Activated naive CD4-positive, alpha-beta T cell treated with anti-CD3 and anti-CD28 coated beads, Interleukin-2, amount 10 ng/mL, durations not matched to agents 7 days and 5 days (primary cell): ENCODE measurements at regions not wholly inside any gene's neighbourhood (a gene's known extent, or its start where the extent isn't known, plus 50 kb on each side); places are given as distances from the start of the nearest gene placed in this dataset.
"Not testable (repeated sequence)": the region's sequence is repeated elsewhere in the genome, so short reads cannot be mapped to it uniquely, and the experiment has no call there.

Experiments used
- CTCF ChIA-PET: fragments of 350-600 bp; sonication (Branson Sonifier 250); formaldehyde crosslinking; loops from one replicate; lab custom pipeline; 2021; ENCODE audit warnings: antibody characterized with exemption; lab: Charles Lee
- DNase-seq: peaks from one replicate; pipeline ENCODE4 v3.0.0-alpha.2; 2020
- H3K27ac Mint-ChIP-seq: one replicate; pipeline ENCODE4 v1.8.0; 2021; ENCODE audit warnings: mild to moderate bottlenecking, moderate library complexity, mixed read lengths
- H3K27me3 Mint-ChIP-seq: one replicate; pipeline ENCODE4 v1.8.0; 2021; ENCODE audit warnings: mild to moderate bottlenecking, mixed read lengths
- H3K36me3 Mint-ChIP-seq: one replicate; pipeline ENCODE4 v1.8.0; 2021; ENCODE audit warnings: mixed read lengths
- H3K4me1 Mint-ChIP-seq: one replicate; pipeline ENCODE4 v1.8.0; 2021; ENCODE audit warnings: mixed read lengths
- H3K4me3 Mint-ChIP-seq: one replicate; pipeline ENCODE4 v1.8.0; 2021; ENCODE audit warnings: mild to moderate bottlenecking, moderate library complexity, mixed read lengths
- H3K9me3 Mint-ChIP-seq: one replicate; pipeline ENCODE4 v1.8.0; 2021; ENCODE audit warnings: mixed read lengths

DNA sequence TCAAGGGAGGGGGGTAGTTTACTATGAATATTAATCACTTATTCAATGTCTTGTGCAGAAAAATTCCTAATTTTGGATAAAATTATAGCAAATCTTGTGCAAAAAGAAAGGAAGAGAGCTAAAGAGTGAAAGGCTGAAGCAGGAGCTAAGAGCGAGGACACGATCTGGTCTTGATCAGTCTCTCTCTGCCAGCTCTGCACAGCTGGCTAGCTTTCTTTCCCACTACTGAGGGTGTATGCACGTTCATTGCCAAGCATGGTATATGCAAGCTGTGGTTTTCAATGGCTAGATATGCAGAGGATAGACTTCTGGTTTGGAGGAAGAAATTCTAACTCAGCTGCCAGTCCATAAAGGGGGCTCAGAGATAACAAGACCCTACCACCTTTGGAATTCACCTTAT lies 297.3 kb downstream of the CYRIA start:
- DNase-seq: no peak
- no peak overlapping the region for H3K4me3 Mint-ChIP-seq
- H3K4me1 Mint-ChIP-seq: no peaks in the 10 kb centered on the region
- H3K27me3 Mint-ChIP-seq: no peaks in the 10 kb centered on the region
- CTCF ChIA-PET: no interaction called here
- H3K9me3 Mint-ChIP-seq: no peaks in the 10 kb centered on the region
- H3K36me3 Mint-ChIP-seq: no peaks in the 10 kb centered on the region
- H3K27ac Mint-ChIP-seq: no peak overlapping the region

DNA sequence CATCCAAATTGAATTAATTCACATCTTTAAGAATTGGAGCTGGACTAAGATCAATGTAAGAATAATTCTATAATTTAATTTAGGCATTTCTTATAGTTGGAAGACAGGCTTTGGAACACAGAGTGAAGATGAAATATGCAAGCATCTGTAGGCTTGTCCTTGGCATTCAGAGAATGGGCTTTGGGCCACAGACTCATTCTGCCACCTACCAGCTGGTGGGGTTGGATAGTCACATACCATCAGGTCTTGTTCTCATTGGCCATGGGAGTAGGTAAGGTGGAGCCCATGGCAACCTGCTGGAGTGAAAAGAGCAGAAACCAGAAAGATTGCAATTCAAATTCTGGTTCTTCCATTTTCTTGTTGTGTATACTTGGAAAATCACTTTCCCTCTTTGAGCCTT lies 300.3 kb downstream of the CYRIA start:
- Mint-ChIP-seq H3K36me3 (no peaks in the 10 kb centered on the region), H3K4me1 (no peaks in the 10 kb centered on the region), H3K27ac (no peak overlapping the region), H3K27me3 (no peaks in the 10 kb centered on the region), H3K9me3 (no peaks in the 10 kb centered on the region), H3K4me3 (no peak overlapping the region)
- no peak for DNase-seq
- CTCF ChIA-PET: no interaction called here

DNA sequence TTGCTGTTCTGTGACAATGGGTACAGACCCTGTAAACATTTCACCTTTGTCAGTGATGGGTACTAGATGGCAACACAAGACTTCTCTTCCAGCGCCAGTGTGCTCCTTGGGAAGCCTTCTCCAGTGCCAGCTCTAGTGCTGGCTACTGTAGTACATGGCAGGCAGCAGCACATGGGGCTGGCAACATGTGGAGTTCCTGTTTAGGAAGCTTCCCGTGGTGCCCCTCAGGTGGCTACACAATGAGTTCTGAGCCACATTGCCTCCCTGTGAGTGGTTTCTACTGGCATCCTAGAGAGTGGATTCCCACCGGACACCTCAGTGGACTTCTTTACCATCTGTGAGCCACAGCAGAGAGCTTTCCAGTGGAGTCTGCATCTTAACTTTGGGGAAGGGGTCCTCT lies 302.1 kb downstream of the CYRIA start:
- Mint-ChIP-seq H3K36me3 (no peaks in the 10 kb centered on the region), H3K27ac (no peak overlapping the region), H3K4me1 (no peaks in the 10 kb centered on the region), H3K9me3 (no peaks in the 10 kb centered on the region), H3K4me3 (no peak overlapping the region), H3K27me3 (no peaks in the 10 kb centered on the region)
- CTCF ChIA-PET: interaction anchor here (1.3 kb wide), 1 partner anchor 75 kb away, joined by 4 read pairs; no protein-coding TSS in a partner anchor
- DNase-seq: no peak

DNA sequence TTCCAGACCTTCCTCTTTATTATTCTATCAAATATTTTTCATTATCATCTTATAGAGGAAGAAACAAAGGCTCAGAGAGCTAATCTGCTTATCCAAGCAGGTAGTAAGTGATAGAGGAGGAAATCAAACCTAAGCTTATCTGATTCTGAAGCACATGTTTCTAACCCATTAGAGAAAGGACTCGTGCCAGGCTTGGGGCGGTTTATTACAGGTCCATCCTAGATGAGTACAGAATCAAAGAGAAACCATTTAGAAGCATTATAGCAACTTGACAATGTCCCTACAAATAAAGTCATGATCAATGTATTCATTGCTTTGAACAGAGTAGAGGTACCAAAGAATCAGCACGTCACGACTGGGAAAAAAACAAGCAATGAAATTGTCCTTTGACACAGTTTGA lies 303.0 kb downstream of the CYRIA start:
- no peaks in the 10 kb centered on the region for H3K4me1 Mint-ChIP-seq
- H3K27ac Mint-ChIP-seq: no peak overlapping the region
- no peaks in the 10 kb centered on the region for H3K9me3 Mint-ChIP-seq
- H3K27me3 Mint-ChIP-seq: no peaks in the 10 kb centered on the region
- CTCF ChIA-PET: interaction anchor here (1.3 kb wide), 1 partner anchor 76 kb away, joined by 4 read pairs; no protein-coding TSS in a partner anchor
- no peak for DNase-seq
- H3K36me3 Mint-ChIP-seq: no peaks in the 10 kb centered on the region
- no peak overlapping the region for H3K4me3 Mint-ChIP-seq

DNA sequence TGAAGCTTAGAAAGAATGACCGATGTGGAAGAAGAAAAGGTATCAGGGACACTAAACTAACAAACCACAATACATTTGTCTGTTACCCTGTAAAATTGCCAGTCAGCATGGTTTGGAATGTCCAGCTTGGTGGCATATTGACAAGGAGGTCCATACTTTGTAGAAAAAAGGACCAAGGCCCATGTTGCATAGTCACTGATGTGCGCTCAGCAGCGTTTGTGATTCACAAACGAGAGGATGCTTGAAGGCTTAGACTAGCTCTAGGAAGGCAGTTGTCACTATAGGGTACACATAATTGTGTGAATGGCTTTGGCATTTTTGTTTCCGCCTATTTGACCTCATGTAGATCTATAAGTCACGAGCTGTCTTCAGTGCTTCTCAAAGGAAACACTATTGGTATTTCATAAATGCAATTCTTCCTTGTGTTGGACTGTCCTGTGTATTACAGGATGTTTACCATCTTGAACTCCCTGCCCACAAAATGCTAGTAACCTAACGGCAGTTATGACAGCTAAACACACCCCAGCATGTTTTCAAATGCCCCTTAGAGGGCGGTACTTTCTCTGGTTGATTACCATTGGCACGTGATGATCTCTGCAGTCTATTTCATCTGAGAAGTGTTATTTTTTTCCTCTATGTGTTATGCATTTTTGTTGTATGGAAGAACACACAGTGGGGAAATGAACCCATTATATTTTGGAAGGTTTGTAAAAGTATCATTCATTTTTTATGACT lies 304.2 kb downstream of the CYRIA start:
- H3K4me1 Mint-ChIP-seq: no peaks in the 10 kb centered on the region
- H3K27me3 Mint-ChIP-seq: no peaks in the 10 kb centered on the region
- H3K27ac Mint-ChIP-seq: no peak overlapping the region
- H3K36me3 Mint-ChIP-seq: no peaks in the 10 kb centered on the region
- CTCF ChIA-PET: no interaction called here
- no peak for DNase-seq
- no peaks in the 10 kb centered on the region for H3K9me3 Mint-ChIP-seq
- no peak overlapping the region for H3K4me3 Mint-ChIP-seq

DNA sequence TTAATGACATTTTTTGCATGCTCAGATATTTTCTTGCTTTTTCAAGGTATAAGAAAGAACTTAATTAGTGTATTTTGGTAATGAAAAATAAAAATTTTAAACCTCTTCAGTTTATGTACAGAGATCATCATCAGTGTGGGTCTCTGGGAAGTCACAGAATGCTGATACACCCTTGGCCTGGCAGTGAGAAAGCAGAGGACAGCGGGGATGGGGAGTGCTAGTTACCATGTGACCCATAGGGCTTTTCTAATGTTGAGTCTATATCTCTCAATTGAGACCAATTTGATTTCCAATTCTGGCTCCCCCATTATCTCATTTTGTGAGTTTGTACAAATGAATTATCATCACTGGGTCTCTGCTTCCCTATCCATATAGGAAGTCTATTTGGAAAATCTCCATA lies 305.7 kb downstream of the CYRIA start:
- Mint-ChIP-seq H3K27me3 (no peaks in the 10 kb centered on the region), H3K36me3 (no peaks in the 10 kb centered on the region), H3K4me3 (no peak overlapping the region), H3K27ac (no peak overlapping the region), H3K4me1 (no peaks in the 10 kb centered on the region), H3K9me3 (no peaks in the 10 kb centered on the region)
- CTCF ChIA-PET: no interaction called here
- DNase-seq: no peak

DNA sequence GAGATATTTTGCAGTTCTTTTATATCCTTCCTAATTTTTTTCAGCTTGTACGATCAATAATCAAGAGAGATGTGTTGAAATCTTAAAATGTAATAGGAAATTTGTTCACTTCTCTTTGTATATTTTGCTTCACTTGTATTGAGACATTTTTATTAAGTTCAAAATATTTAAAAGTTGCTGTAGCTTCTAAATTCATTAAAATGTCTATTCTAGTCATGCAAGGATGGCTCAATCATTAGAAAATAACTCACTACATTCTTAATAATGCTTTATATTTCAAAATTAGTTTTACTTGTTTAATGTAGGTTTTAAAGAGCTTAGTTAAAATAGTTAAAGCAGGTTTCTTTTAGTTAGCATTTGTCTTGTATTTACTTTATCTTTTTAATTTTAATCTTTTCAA lies 308.4 kb downstream of the CYRIA start:
- Mint-ChIP-seq H3K27me3 (no peaks in the 10 kb centered on the region), H3K4me1 (no peaks in the 10 kb centered on the region), H3K9me3 (peaks cover 1% of the 10 kb centered on the region), H3K4me3 (no peak overlapping the region), H3K27ac (no peak overlapping the region), H3K36me3 (no peaks in the 10 kb centered on the region)
- CTCF ChIA-PET: no interaction called here
- DNase-seq: no peak

DNA sequence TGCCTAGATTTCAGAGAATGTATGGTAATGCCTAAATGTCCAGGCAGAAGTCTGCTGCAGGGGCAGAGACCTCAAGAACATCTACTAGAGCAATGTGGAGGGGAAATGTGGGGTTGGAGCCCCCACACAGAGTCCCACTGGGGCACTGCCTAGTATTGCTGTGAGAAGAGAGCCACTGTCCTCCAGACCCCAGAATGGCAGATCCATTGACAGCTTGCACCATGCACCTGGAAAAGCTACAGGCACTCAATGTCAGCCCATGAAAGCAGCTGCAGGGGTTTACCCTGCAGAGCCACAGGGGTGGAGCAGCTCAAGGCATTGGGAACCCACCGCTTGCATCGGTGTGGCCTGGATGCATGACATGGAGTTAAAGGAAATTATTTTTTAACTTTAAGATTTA lies 314.1 kb downstream of the CYRIA start:
- no peaks in the 10 kb centered on the region for H3K27me3 Mint-ChIP-seq

DNA sequence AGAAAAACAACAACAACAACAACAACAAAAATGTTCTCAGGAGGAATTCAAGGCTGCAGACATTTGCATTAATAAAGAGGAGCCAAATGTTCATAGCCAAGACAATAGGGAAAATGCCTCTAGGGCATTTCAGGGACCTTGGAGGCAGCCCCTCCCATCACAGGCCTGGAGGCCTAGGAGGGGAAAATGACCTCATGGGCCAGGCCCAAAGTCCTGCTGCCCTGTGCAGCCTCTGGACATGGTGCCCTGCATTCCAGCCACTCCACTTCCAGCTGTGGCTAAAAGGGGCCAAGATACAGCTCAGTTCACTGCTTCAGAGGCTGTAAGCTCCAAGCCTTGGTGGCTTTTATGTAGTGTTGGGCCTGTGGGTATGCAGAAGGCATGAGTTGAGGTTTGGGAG lies 314.5 kb downstream of the CYRIA start:
- Mint-ChIP-seq H3K9me3 (peaks cover 11% of the 10 kb centered on the region), H3K36me3 (no peaks in the 10 kb centered on the region), H3K27me3 (no peaks in the 10 kb centered on the region), H3K4me3 (no peak overlapping the region), H3K4me1 (no peaks in the 10 kb centered on the region), H3K27ac (no peak overlapping the region)
- DNase-seq: no peak
- CTCF ChIA-PET: no interaction called here

More for the DNA sequence above, 314.1 kb downstream of the CYRIA start:
- no peak overlapping the region for H3K4me3 Mint-ChIP-seq
- H3K9me3 Mint-ChIP-seq: peaks cover 11% of the 10 kb centered on the region
- no peaks in the 10 kb centered on the region for H3K4me1 Mint-ChIP-seq
- no peaks in the 10 kb centered on the region for H3K36me3 Mint-ChIP-seq
- no peak for DNase-seq
- CTCF ChIA-PET: no interaction called here
- no peak overlapping the region for H3K27ac Mint-ChIP-seq

DNA sequence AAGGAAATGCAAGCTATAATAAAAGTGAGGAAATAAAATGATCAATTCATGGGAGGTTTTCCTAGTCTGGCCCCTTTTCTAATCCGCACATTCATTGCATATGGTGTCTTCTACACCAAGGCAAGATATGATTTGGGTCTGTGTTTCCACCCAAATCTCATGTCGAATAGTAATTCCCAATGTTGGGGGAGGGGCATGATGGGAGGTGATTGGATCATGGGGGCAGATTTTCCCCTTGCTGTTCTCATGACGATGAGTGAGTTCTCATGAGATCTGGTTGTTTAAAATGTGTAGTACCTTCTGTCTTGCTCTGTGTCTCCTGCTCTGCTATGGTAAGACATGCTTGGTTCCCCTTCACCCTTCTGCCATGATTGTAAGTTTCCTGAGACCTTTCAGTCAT lies 315.4 kb downstream of the CYRIA start:
- no peak for DNase-seq
- CTCF ChIA-PET: no interaction called here
- H3K4me1 Mint-ChIP-seq: no peaks in the 10 kb centered on the region
- H3K9me3 Mint-ChIP-seq: peaks cover 11% of the 10 kb centered on the region
- H3K27me3 Mint-ChIP-seq: no peaks in the 10 kb centered on the region
- H3K4me3 Mint-ChIP-seq: no peak overlapping the region
- no peaks in the 10 kb centered on the region for H3K36me3 Mint-ChIP-seq
- no peak overlapping the region for H3K27ac Mint-ChIP-seq

DNA sequence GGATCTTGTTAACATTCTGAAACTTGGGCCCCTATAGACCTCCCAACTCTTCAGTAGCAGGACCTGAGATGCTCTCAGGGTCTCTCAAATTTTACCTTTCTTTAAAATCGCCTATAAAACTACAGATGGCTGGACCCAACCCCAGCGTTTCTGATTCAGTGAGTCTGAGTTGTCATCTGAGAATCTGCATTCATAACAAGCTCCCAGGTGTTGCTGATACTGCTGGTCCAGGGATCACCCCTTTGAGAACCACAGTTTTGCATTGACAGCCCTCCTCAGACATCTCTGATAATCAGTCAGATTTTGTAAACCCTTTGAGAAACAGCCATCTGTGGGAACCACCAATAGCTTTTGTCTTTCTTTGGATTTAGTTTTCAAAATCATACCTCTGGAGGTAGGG lies 315.8 kb downstream of the CYRIA start:
- H3K27ac Mint-ChIP-seq: no peak overlapping the region
- H3K4me3 Mint-ChIP-seq: no peak overlapping the region
- peaks cover 11% of the 10 kb centered on the region for H3K9me3 Mint-ChIP-seq
- CTCF ChIA-PET: no interaction called here
- no peaks in the 10 kb centered on the region for H3K4me1 Mint-ChIP-seq
- no peak for DNase-seq
- no peaks in the 10 kb centered on the region for H3K27me3 Mint-ChIP-seq
- H3K36me3 Mint-ChIP-seq: no peaks in the 10 kb centered on the region

DNA sequence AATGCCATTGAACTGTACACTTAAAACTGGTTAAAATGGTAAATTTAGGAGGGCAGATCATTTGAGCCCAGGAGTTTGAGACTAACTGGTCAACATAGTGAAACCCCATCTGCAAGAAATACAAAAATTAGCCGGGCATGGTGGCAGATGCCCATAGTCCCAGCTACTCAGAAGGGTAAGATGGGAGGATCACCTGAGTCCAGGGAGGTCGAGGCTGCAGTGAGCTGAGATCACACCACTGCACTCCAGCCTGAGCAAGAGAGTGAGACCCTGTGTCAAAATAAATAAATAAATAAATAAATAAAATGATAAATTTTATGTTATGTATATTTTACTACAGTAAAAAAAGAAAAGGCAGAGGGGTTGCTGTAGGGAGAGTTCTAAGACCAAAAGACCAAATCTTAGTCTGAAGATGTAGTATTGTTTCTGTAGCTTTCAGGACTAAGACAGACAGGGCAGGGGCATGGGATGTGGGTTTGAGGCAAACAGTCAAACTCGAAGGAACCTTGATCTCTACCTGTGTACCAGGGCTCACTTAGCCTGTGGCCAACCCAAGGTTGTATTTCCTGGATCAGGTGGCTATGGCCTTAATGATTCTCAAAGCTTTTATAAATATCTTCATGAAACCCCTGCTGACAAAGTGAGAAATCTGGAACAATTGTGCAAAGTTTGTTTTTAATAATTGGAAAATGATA lies 316.7 kb downstream of the CYRIA start:
- H3K4me1 Mint-ChIP-seq: no peaks in the 10 kb centered on the region
- no peak overlapping the region for H3K4me3 Mint-ChIP-seq
- H3K27ac Mint-ChIP-seq: no peak overlapping the region
- H3K36me3 Mint-ChIP-seq: no peaks in the 10 kb centered on the region
- CTCF ChIA-PET: no interaction called here
- H3K27me3 Mint-ChIP-seq: no peaks in the 10 kb centered on the region
- DNase-seq: no peak
- H3K9me3 Mint-ChIP-seq: peaks cover 11% of the 10 kb centered on the region

DNA sequence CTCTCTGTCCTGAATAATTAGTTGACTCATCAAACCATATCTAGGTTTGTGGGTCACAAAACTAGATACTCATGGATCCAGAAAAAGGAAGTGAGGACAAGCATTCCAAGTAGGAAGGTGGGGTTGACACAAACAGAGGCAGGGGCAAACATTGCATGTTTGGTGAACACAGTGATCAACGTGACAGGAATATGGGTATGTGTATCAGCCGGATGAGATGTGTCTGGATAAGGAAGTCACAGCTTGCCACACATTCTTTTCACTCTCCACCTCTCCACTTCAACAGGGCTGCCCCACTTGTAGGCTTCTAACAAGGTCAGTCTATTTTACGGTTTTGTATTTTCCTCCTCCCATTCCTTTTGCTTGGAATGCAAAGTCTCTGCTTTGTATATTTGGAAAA lies 319.0 kb downstream of the CYRIA start:
- no peaks in the 10 kb centered on the region for H3K4me1 Mint-ChIP-seq
- H3K27me3 Mint-ChIP-seq: no peaks in the 10 kb centered on the region
- no peak overlapping the region for H3K4me3 Mint-ChIP-seq
- DNase-seq: no peak
- CTCF ChIA-PET: no interaction called here
- H3K36me3 Mint-ChIP-seq: no peaks in the 10 kb centered on the region
- H3K27ac Mint-ChIP-seq: no peak overlapping the region
- H3K9me3 Mint-ChIP-seq: peaks cover 7% of the 10 kb centered on the region

DNA sequence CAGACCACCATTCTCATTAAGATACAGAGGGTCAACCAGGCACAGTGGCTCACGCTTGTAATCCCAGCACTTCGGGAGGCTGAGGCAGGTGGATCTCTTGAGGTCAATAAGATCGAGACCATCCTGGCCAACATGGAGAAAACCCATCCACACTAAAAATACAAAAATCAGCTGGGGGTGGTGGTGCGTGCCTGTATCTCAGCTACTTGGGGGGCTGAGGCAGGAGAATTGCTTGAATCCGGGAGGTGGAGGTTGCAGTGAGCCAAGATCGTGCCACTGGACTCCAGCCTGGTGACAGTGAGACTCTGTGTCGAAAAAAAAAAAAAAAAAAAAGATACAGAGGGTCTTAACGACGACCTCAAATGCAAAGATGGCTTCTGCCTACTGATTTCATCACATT lies 320.4 kb downstream of the CYRIA start:
- H3K36me3 Mint-ChIP-seq, H3K4me3 Mint-ChIP-seq, H3K27ac Mint-ChIP-seq, DNase-seq, H3K27me3 Mint-ChIP-seq, H3K9me3 Mint-ChIP-seq, H3K4me1 Mint-ChIP-seq, CTCF ChIA-PET: not testable (repeated sequence)

DNA sequence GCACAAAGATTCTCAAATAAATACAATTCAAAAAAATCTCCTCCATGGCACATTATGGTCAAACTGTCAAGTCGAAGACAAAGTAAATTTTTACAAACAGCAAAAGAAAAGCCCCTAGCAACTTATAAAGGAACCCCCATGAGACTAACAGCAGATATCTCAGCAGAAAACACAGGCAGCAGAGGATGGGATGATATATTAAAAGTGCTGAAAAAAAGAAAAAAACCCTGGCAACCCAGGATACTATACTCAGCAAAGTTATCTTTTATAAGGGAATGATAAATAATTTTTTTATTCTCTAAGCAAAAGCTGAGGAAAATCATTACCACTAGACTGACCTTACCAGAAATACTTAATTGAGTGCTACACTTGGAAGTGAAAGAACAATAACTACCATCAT lies 326.4 kb downstream of the CYRIA start:
- H3K27ac Mint-ChIP-seq: no peak overlapping the region
- H3K9me3 Mint-ChIP-seq: no peaks in the 10 kb centered on the region
- no peaks in the 10 kb centered on the region for H3K36me3 Mint-ChIP-seq
- H3K4me3 Mint-ChIP-seq: no peak overlapping the region
- CTCF ChIA-PET: no interaction called here
- H3K4me1 Mint-ChIP-seq: no peaks in the 10 kb centered on the region
- no peak for DNase-seq
- H3K27me3 Mint-ChIP-seq: no peaks in the 10 kb centered on the region
